ENCODE measurements at regions not wholly inside any gene's neighbourhood (a gene's known extent, or its start where the extent isn't known, plus 50 kb on each side); places are given as distances from the start of the nearest gene placed in this dataset.

DNA sequence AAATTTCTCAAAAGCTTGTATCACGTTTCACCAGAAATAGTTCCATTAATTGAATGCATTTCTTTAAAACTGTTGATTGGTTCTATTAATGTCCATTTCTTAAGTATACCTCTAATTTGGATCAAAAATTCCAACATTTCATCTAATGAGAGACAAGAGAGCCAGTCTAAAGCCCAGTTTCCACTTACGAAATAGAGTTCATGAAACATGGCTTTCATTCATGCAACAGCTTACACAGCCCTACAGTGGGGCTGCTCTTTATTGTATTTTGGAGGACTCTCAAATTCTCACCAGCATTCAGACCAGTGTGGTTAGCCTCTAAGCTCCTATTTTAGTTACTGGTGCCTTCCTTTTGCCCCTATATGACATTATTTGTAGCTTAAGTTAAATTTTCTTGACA, 566.9 kb upstream of the RGMB start:
- H3K27ac ChIP-seq (ENCODE audit: low read depth, low read length) = no peak overlapping the region
- H4K5ac ChIP-seq (ENCODE audit: insufficient read length, low read depth, low read length) = no peak overlapping the region
- FAIRE-seq = no peak
- H3K4me1 ChIP-seq (replicated peaks in 1 of 4; ENCODE audit: control insufficient read depth in 3 of 4, insufficient read depth in 4 of 4, low read length in 3 of 4) = no peaks in the 10 kb centered on the region
- no peak for TF ChIP-seq RFX5 (IDR thresholded peaks at IDR 0.05; ENCODE audit: borderline replicate concordance, low read depth, low read length)
- no peak for TF ChIP-seq EZH2 (IDR thresholded peaks at IDR 0.05; ENCODE audit: low read depth, low read length, severe bottlenecking)
- no peak for TF ChIP-seq HDAC6 (IDR thresholded peaks at IDR 0.05; ENCODE audit: low read depth, low read length)
- no peak overlapping the region for H4K91ac ChIP-seq (replicated peaks; ENCODE audit: insufficient read length, low read length)
- no peak overlapping the region for H2BK20ac ChIP-seq (ENCODE audit: low read length)
- H3K4me3 ChIP-seq (ENCODE audit: extremely low read depth in 1 of 4, insufficient read depth in 2 of 4, low read depth in 3 of 4, low read length in 4 of 4) = no peak overlapping the region
- no peaks in the 10 kb centered on the region for H3K27me3 ChIP-seq (replicated peaks in 1 of 4; ENCODE audit: control insufficient read depth in 3 of 4, extremely low read depth in 1 of 4, insufficient read depth in 3 of 4, low read length in 3 of 4)
- H2AK5ac ChIP-seq (ENCODE audit: low read depth, low read length) = no peak overlapping the region
- H3K14ac ChIP-seq (ENCODE audit: insufficient read length) = no peak overlapping the region
- H3K4me2 ChIP-seq (ENCODE audit: insufficient read depth in 1 of 2, low read depth in 2 of 2, low read length in 2 of 2) = no peak overlapping the region
- no peak overlapping the region for H3K9ac ChIP-seq (replicated peaks in 1 of 4; ENCODE audit: extremely low read depth in 1 of 4, low read depth in 3 of 4, low read length in 3 of 4)
- H3K4ac ChIP-seq (replicated peaks; ENCODE audit: insufficient read length, low read depth, low read length) = no peak overlapping the region
- no peaks in the 10 kb centered on the region for H3K23me2 ChIP-seq (ENCODE audit: low read depth, low read length)
- H2BK5ac ChIP-seq (ENCODE audit: low read depth, low read length) = no peak overlapping the region
- H3K79me2 ChIP-seq (ENCODE audit: control insufficient read depth in 1 of 2, insufficient read depth in 2 of 2, low read length in 2 of 2) = no peaks in the 10 kb centered on the region
- no peak for DNase-seq (ENCODE audit: low read depth in 1 of 2, low spot score in 2 of 2)
- no peaks in the 10 kb centered on the region for H4K20me1 ChIP-seq (replicated peaks in 1 of 2; ENCODE audit: control insufficient read depth in 1 of 2, insufficient read depth in 2 of 2, low read length in 2 of 2)
- H4K8ac ChIP-seq (ENCODE audit: extremely low read depth, insufficient read depth, low read length) = no peak overlapping the region
- WGBS, 2 experiments (ENCODE audit: extremely low coverage in 1 of 2, insufficient coverage in 1 of 2, insufficient read length in 1 of 2, insufficient replicate concordance in 2 of 2, low coverage in 1 of 2, low lambda C conversion rate in 2 of 2, missing lambda C conversion rate in 1 of 2) = 48% methylated on average over 2 of the region's 2 CpGs; no CpG with 5 or more reads in 1 of the 2 experiments
- ChIA-PET POLR2A (ENCODE audit: partially characterized antibody) (no interaction called here), CTCF (ENCODE audit: partially characterized antibody) (interaction anchor here (1.7 kb wide), 1 partner anchor 564 kb away, joined by 4 read pairs; no protein-coding TSS in a partner anchor)
- no peak overlapping the region for H2BK15ac ChIP-seq (ENCODE audit: low read length)
- no peaks in the 10 kb centered on the region for H3K79me1 ChIP-seq (ENCODE audit: low read depth, low read length)
- no peak overlapping the region for H2BK120ac ChIP-seq (replicated peaks; ENCODE audit: low read depth, low read length)
- H2AFZ ChIP-seq (ENCODE audit: low read length) = no peak overlapping the region
- no peak overlapping the region for H2BK12ac ChIP-seq (ENCODE audit: low read depth, low read length)
- no peak overlapping the region for H3K23ac ChIP-seq (ENCODE audit: insufficient read length)
- H3K18ac ChIP-seq (ENCODE audit: extremely low read depth, low read length) = no peak overlapping the region
- no peaks in the 10 kb centered on the region for H3K36me3 ChIP-seq (ENCODE audit: control insufficient read depth in 2 of 4, insufficient read depth in 4 of 4, low read length in 3 of 4)
- no peaks in the 10 kb centered on the region for H3K9me3 ChIP-seq (ENCODE audit: insufficient read depth in 2 of 2, low read depth in 1 of 2, low read length in 1 of 2)
- no peak overlapping the region for H3K56ac ChIP-seq (replicated peaks; ENCODE audit: insufficient read length, low read depth, low read length)

Measured in H1 (cell line).